Inferior parietal cortex (tissue), 1 donor: ENCODE measurements at regions not wholly inside any gene's neighbourhood (a gene's known extent, or its start where the extent isn't known, plus 50 kb on each side); places are given as distances from the start of the nearest gene placed in this dataset.

Experiments used
- DNase-seq: peaks from one replicate; pipeline ENCODE4 v3.0.0-alpha.2; 2016; ENCODE audit errors: extremely low spot score

- no peak for DNase-seq
Observed at GRCh38 chr3:25354071-25354470, 74.0 kb upstream of the RARB start.

- DNase-seq = no peak
Observed at GRCh38 chr3:25355034-25355885, 72.8 kb upstream of the RARB start.

- DNase-seq = no peak
Observed at GRCh38 chr3:25355998-25356397, 72.1 kb upstream of the RARB start.

- no peak for DNase-seq
Observed at GRCh38 chr3:25362118-25362517, 65.9 kb upstream of the RARB start.

GRCh38 chr3:25365636-25366035, 62.4 kb upstream of the RARB start:
- no peak for DNase-seq

GRCh38 chr3:25367025-25367424, 61.0 kb upstream of the RARB start:
- DNase-seq = no peak

- no peak for DNase-seq
Observed at GRCh38 chr3:25372167-25372566, 55.9 kb upstream of the RARB start.

- no peak for DNase-seq
Observed at GRCh38 chr3:25376340-25376739, 51.7 kb upstream of the RARB start.

- DNase-seq = no peak
Observed at GRCh38 chr3:25377042-25377441, 51.0 kb upstream of the RARB start.
